IMR-90 (cell line): ENCODE measurements at regions not wholly inside any gene's neighbourhood (a gene's known extent, or its start where the extent isn't known, plus 50 kb on each side); places are given as distances from the start of the nearest gene placed in this dataset.

Source experiments
- ATAC-seq: fragments of 200-7000 bp; cut with Tn5 transposase; 2 replicates; pipeline ENCODE4 v1.9.1; 2020; ENCODE audit warnings: low read depth, mild to moderate bottlenecking, moderate library complexity
- BruUV-seq: library from RNA; stranded (reverse); fragments of 400-500 nt; replicated peaks from 2 replicates; lab custom pipeline; 2021; lab: Mats Ljungman, UMichigan
- CTCF ChIA-PET: fragments of 300-600 bp; formaldehyde crosslinking; extraction: SDS; loops from one replicate; lab custom pipeline; 2021; ENCODE audit warnings: antibody characterized with exemption; lab: Yijun Ruan, JAX
- POLR2A ChIA-PET: fragments of 300-600 bp; sonication (Branson Sonifier 250); formaldehyde crosslinking; loops from one replicate; lab custom pipeline; 2022; ENCODE audit warnings: antibody characterized with exemption; ENCODE audit not compliant: unreplicated experiment; lab: Charles Lee
- DNase-seq: peaks from one replicate; pipeline ENCODE4 v3.0.0; 2013
- H2AFZ ChIP-seq: replicated peaks from 2 replicates; pipeline ENCODE3; 2013; ENCODE audit warnings: low read length, mild to moderate bottlenecking; ENCODE audit not compliant: poor library complexity
- H2AK5ac ChIP-seq: 2 replicates; pipeline ENCODE4 v1.6.1; 2013; ENCODE audit warnings: low read depth, low read length, inconsistent platforms
- H2AK9ac ChIP-seq: replicated peaks from 2 replicates; pipeline ENCODE3; 2013; ENCODE audit warnings: mild to moderate bottlenecking, low read depth, low read length, moderate library complexity; ENCODE audit not compliant: poor library complexity
- H2BK120ac ChIP-seq: 2 replicates; pipeline ENCODE4 v1.6.1; 2013; ENCODE audit warnings: low read depth, low read length, inconsistent platforms
- H2BK15ac ChIP-seq: 3 replicates; pipeline ENCODE4 v1.6.1; 2013; ENCODE audit warnings: low read depth, low read length, inconsistent platforms
- H2BK20ac ChIP-seq: 2 replicates; pipeline ENCODE4 v1.6.1; 2013; ENCODE audit warnings: low read depth, mild to moderate bottlenecking, inconsistent platforms, low read length, moderate library complexity
- H2BK5ac ChIP-seq: 2 replicates; pipeline ENCODE4 v1.6.1; 2013; ENCODE audit warnings: mild to moderate bottlenecking, low read depth, low read length, inconsistent platforms; ENCODE audit not compliant: poor library complexity, severe bottlenecking
- H3K14ac ChIP-seq: replicated peaks from 2 replicates; pipeline ENCODE4 v1.6.1; 2013; ENCODE audit warnings: low read depth, low read length, inconsistent platforms
- H3K18ac ChIP-seq: 2 replicates; pipeline ENCODE4 v1.6.1; 2013; ENCODE audit warnings: low read depth, low read length, control low read depth
- H3K23ac ChIP-seq: 2 replicates; pipeline ENCODE4 v1.6.1; 2013; ENCODE audit warnings: low read depth, low read length, inconsistent platforms
- H3K27ac ChIP-seq: 2 replicates; pipeline ENCODE4 v1.5.1; 2013; ENCODE audit warnings: mild to moderate bottlenecking, control low read depth, low read length; ENCODE audit not compliant: insufficient read depth
- H3K27me3 ChIP-seq: 2 replicates; pipeline ENCODE4 v1.6.1; 2013; ENCODE audit warnings: low read length; ENCODE audit not compliant: control insufficient read depth, insufficient read depth
- H3K36me3 ChIP-seq: 2 replicates; pipeline ENCODE4 v1.6.1; 2013; ENCODE audit warnings: low read length, mixed read lengths; ENCODE audit not compliant: control insufficient read depth, insufficient read depth
- H3K4ac ChIP-seq: 2 replicates; pipeline ENCODE4 v1.6.1; 2013; ENCODE audit warnings: low read depth, low read length, inconsistent platforms
- H3K4me1 ChIP-seq: 2 replicates; pipeline ENCODE4 v1.6.1; 2013; ENCODE audit warnings: low read length, mixed read lengths; ENCODE audit not compliant: control insufficient read depth, insufficient read depth
- H3K4me2 ChIP-seq: 2 replicates; pipeline ENCODE4 v1.6.1; 2013; ENCODE audit warnings: low read depth, mild to moderate bottlenecking, control low read depth, low read length, moderate library complexity
- H3K4me3 ChIP-seq: 2 replicates; pipeline ENCODE4 v1.5.1; 2013; ENCODE audit warnings: low read depth, mild to moderate bottlenecking, control low read depth, low read length, moderate library complexity; ENCODE audit not compliant: insufficient read depth
- H3K56ac ChIP-seq: 2 replicates; pipeline ENCODE4 v1.6.1; 2013; ENCODE audit warnings: low read length, inconsistent platforms; ENCODE audit not compliant: insufficient read depth; ENCODE audit errors: extremely low read depth
- H3K79me1 ChIP-seq, 2 experiments: 2 replicates each; pipeline ENCODE4 v1.6.1; 2013; ENCODE audit warnings: low read length in 2 of 2, inconsistent platforms in 1 of 2, low read depth in 1 of 2
- H3K9ac ChIP-seq: 2 replicates; pipeline ENCODE4 v1.6.1; 2013; ENCODE audit warnings: low read depth, low read length, control low read depth
- H3K9me1 ChIP-seq: 2 replicates; pipeline ENCODE4 v1.6.1; 2013; ENCODE audit warnings: low read length, inconsistent platforms; ENCODE audit not compliant: insufficient read depth
- H3K9me3 ChIP-seq: 2 replicates; pipeline ENCODE4 v1.6.1; 2013; ENCODE audit warnings: low read length; ENCODE audit not compliant: control insufficient read depth, insufficient read depth
- H4K20me1 ChIP-seq: 2 replicates; pipeline ENCODE4 v1.6.1; 2013; ENCODE audit warnings: low read length, inconsistent platforms; ENCODE audit not compliant: insufficient read depth
- H4K5ac ChIP-seq: 2 replicates; pipeline ENCODE4 v1.6.1; 2013; ENCODE audit warnings: mild to moderate bottlenecking, low read depth, low read length, control low read depth
- H4K8ac ChIP-seq, 2 experiments: 2 replicates each; pipeline ENCODE4 v1.6.1; 2013; ENCODE audit warnings: low read depth in 2 of 2, low read length in 2 of 2, control low read depth in 1 of 2, inconsistent platforms in 1 of 2
- H4K91ac ChIP-seq: 2 replicates; pipeline ENCODE4 v1.6.1; 2013; ENCODE audit warnings: low read depth, low read length, inconsistent platforms; ENCODE audit not compliant: insufficient read depth
- CHD1 ChIP-seq: IDR thresholded peaks from 2 replicates; pipeline ENCODE4 v1.6.1; 2012; ENCODE audit warnings: low read depth, low read length, improper control_type of control experiment
- ELK1 ChIP-seq: fragments of 150-350 bp; IDR thresholded peaks from 2 replicates; pipeline ENCODE4 v1.6.1; 2016; ENCODE audit warnings: low read depth, mild to moderate bottlenecking, low read length, moderate library complexity, borderline replicate concordance
- MXI1 ChIP-seq: IDR thresholded peaks from 2 replicates; pipeline ENCODE4 v1.6.1; 2012; ENCODE audit warnings: low read depth, mild to moderate bottlenecking, low read length, moderate library complexity, borderline replicate concordance
- USF2 ChIP-seq: fragments of 150-350 bp; IDR thresholded peaks from 2 replicates; pipeline ENCODE4 v1.6.1; 2017; ENCODE audit warnings: mild to moderate bottlenecking, antibody characterized with exemption, low read length, low read depth
- WGBS, 2 experiments: methylation state at CpG; one replicate each; pipeline versions ENCODE4 v1.1.5 to v1.1.7; 2013; ENCODE audit warnings: missing lambda C conversion rate in 2 of 2; ENCODE audit not compliant: insufficient read length in 1 of 2; ENCODE audit errors: extremely low coverage in 2 of 2; 5-methylcytosine and 5-hydroxymethylcytosine counted together
- dilution Hi-C: fragments of 300-500 bp; cut with HindIII; formaldehyde crosslinking; loops from one replicate; pipeline ENCODE4 v1.14.3; 2018; ENCODE audit warnings: low sequenced_read_pairs; ENCODE audit not compliant: unreplicated experiment
- in situ Hi-C: fragments of 300-500 bp; cut with MboI; formaldehyde crosslinking; loops from 3 replicates; pipeline ENCODE4 v1.14.3; 2019; ENCODE audit warnings: low sequenced_read_pairs, inconsistent platforms, mixed read lengths
- intact Hi-C: fragments of 100-400 bp; cut with micrococcal nuclease; formaldehyde crosslinking; loops from 2 replicates; pipeline ENCODE4 v1.10.0; 2022

GRCh38 chr5:176719113-176719739, 71.9 kb downstream of the TSPAN17 start:
- WGBS, 2 experiments, result 36% methylated on average over 5 of the region's 14 CpGs; no CpG with 5 or more reads in 1 of the 2 experiments
- ChIA-PET POLR2A (no interaction called here), CTCF (no interaction called here)
- BruUV-seq, result no TSS peak
- H3K18ac ChIP-seq, result no peak overlapping the region
- H3K4me1 ChIP-seq, result no peaks in the 10 kb centered on the region
- intact Hi-C loops (no loop called here), dilution Hi-C loops (no loop called here), in situ Hi-C loops (no loop called here)
- no peak overlapping the region for H4K91ac ChIP-seq
- H3K79me1 ChIP-seq, result no peaks in the 10 kb centered on the region
- peaks cover 43% of the 10 kb centered on the region for H3K27me3 ChIP-seq
- no peak overlapping the region for H3K4me2 ChIP-seq
- H2AK9ac ChIP-seq, result no peak overlapping the region
- no peaks in the 10 kb centered on the region; the same call in 1 of the 2 replicates for H4K20me1 ChIP-seq
- TF ChIP-seq USF2 (no peak), CHD1 (no peak), MXI1 (no peak), ELK1 (no peak)
- no peak overlapping the region for H3K4ac ChIP-seq
- no peak overlapping the region for H3K23ac ChIP-seq
- H2BK5ac ChIP-seq, result no peak overlapping the region
- ATAC-seq (no peak), DNase-seq (no peak)
- H3K9me3 ChIP-seq, result no peaks in the 10 kb centered on the region
- H3K4me3 ChIP-seq, result no peak overlapping the region
- H3K56ac ChIP-seq, result no peak overlapping the region
- no peak overlapping the region for H3K27ac ChIP-seq
- no peak overlapping the region for H2BK120ac ChIP-seq
- no peak overlapping the region for H2BK20ac ChIP-seq
- H3K9me1 ChIP-seq, result no peaks in the 10 kb centered on the region
- H2BK15ac ChIP-seq, result no peak overlapping the region
- H2AFZ ChIP-seq, result no peak overlapping the region
- H3K9ac ChIP-seq, result no peak overlapping the region
- no peaks in the 10 kb centered on the region for H3K36me3 ChIP-seq
- H3K14ac ChIP-seq, result no peak overlapping the region
- H2AK5ac ChIP-seq, result no peak overlapping the region
- no peak overlapping the region for H4K8ac ChIP-seq
- no peak overlapping the region for H4K5ac ChIP-seq
